MM.1S (cell line): ENCODE measurements at regions not wholly inside any gene's neighbourhood (a gene's known extent, or its start where the extent isn't known, plus 50 kb on each side); places are given as distances from the start of the nearest gene placed in this dataset.

Experiments
- DNase-seq: peaks from one replicate; pipeline ENCODE4 v3.0.0-alpha.2; 2015
- H2AFZ ChIP-seq: fragments of 300-600 bp; sonication (generic); 2 replicates; pipeline ENCODE4 v1.6.0; 2016; ENCODE audit warnings: antibody characterized with exemption, low read length
- H3F3A ChIP-seq: fragments of 300-600 bp; sonication (generic); 2 replicates; pipeline ENCODE4 v1.6.1; 2016; ENCODE audit warnings: mild to moderate bottlenecking, antibody characterized with exemption, low read length, moderate library complexity, mixed read lengths; ENCODE audit not compliant: insufficient read depth
- H3K27ac ChIP-seq: fragments of 300-600 bp; sonication (generic); 2 replicates; pipeline ENCODE4 v1.5.1; 2016; ENCODE audit warnings: mild to moderate bottlenecking, low read length
- H3K27me3 ChIP-seq: fragments of 300-600 bp; sonication (generic); replicated peaks from 2 replicates; pipeline ENCODE4 v1.6.0; 2016; ENCODE audit warnings: low read length; ENCODE audit not compliant: insufficient read depth
- H3K36me3 ChIP-seq: fragments of 300-600 bp; sonication (generic); replicated peaks from 2 replicates; pipeline ENCODE4 v1.6.1; 2016; ENCODE audit warnings: mild to moderate bottlenecking, low read length, mixed read lengths; ENCODE audit not compliant: insufficient read depth
- H3K4me1 ChIP-seq: fragments of 300-600 bp; sonication (generic); 2 replicates; pipeline ENCODE4 v1.6.1; 2016; ENCODE audit warnings: low read length, mixed read lengths
- H3K4me2 ChIP-seq: fragments of 300-600 bp; sonication (generic); 2 replicates; pipeline ENCODE4 v1.6.0; 2016; ENCODE audit warnings: low read depth, low read length
- H3K4me3 ChIP-seq: fragments of 300-600 bp; sonication (generic); 2 replicates; pipeline ENCODE4 v1.5.1; 2016; ENCODE audit warnings: low read length, mixed read lengths
- H3K79me2 ChIP-seq: fragments of 300-600 bp; sonication (generic); 2 replicates; pipeline ENCODE4 v1.6.1; 2016; ENCODE audit warnings: mixed run types, low read length, mixed read lengths
- H3K9ac ChIP-seq: fragments of 300-600 bp; sonication (generic); 2 replicates; pipeline ENCODE4 v1.6.1; 2016; ENCODE audit warnings: low read length, mixed read lengths
- H3K9me2 ChIP-seq: fragments of 300-600 bp; sonication (generic); replicated peaks from 2 replicates; pipeline ENCODE4 v1.6.1; 2016; ENCODE audit warnings: mild to moderate bottlenecking, low read length, mixed read lengths; ENCODE audit not compliant: insufficient read depth
- H3K9me3 ChIP-seq: fragments of 300-600 bp; sonication (generic); replicated peaks from 2 replicates; pipeline ENCODE4 v1.6.1; 2016; ENCODE audit warnings: mild to moderate bottlenecking, low read length, mixed read lengths; ENCODE audit not compliant: insufficient read depth
- H4K20me1 ChIP-seq: fragments of 300-600 bp; sonication (generic); 2 replicates; pipeline ENCODE4 v1.6.1; 2016; ENCODE audit warnings: mild to moderate bottlenecking, low read length, moderate library complexity, mixed read lengths; ENCODE audit not compliant: insufficient read depth
- EZH2 ChIP-seq: fragments of 300-600 bp; sonication (generic); optimal IDR thresholded peaks from 2 replicates; pipeline ENCODE3; 2017; ENCODE audit warnings: low read depth, mild to moderate bottlenecking, antibody characterized with exemption, low read length, mixed read lengths
- EZH2phosphoT487 ChIP-seq: fragments of 300-600 bp; sonication (generic); IDR thresholded peaks from 2 replicates; pipeline ENCODE4 v1.6.1; 2018; ENCODE audit warnings: antibody characterized with exemption, low read length
- TF ChIP-seq, protein P1 (sequence below): fragments of 300-600 bp; sonication (generic); IDR thresholded peaks from 2 replicates; pipeline ENCODE4 v1.5.1; 2016; ENCODE audit warnings: antibody characterized with exemption, low read length, mixed read lengths

DNA sequence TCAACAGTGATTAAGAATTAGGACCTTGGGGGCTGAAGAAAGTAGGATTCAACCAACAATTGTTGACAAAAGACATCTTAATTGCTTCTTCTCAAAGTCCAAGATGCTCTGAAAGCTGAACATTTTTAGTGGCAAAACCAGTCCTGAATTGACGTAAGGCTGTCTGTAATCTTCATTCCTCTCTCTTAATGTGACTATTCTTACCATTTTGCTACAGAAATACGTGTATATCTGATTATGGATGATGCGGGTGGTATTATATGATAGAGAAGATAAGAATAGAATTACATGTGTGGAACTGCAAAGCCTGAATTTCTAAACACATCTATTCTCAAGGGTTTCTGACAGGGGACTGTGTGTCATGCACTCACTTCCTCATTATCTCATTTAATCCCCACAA lies 130.3 kb upstream of the SASH1 start:
- no peaks in the 10 kb centered on the region for H3F3A ChIP-seq
- H3K4me3 ChIP-seq, result no peak overlapping the region
- no peak overlapping the region for H3K9ac ChIP-seq
- H4K20me1 ChIP-seq, result no peaks in the 10 kb centered on the region
- peaks cover 43% of the 10 kb centered on the region for H3K27me3 ChIP-seq
- no peak for DNase-seq
- H3K9me3 ChIP-seq, result no peaks in the 10 kb centered on the region
- TF ChIP-seq, protein P1, sequence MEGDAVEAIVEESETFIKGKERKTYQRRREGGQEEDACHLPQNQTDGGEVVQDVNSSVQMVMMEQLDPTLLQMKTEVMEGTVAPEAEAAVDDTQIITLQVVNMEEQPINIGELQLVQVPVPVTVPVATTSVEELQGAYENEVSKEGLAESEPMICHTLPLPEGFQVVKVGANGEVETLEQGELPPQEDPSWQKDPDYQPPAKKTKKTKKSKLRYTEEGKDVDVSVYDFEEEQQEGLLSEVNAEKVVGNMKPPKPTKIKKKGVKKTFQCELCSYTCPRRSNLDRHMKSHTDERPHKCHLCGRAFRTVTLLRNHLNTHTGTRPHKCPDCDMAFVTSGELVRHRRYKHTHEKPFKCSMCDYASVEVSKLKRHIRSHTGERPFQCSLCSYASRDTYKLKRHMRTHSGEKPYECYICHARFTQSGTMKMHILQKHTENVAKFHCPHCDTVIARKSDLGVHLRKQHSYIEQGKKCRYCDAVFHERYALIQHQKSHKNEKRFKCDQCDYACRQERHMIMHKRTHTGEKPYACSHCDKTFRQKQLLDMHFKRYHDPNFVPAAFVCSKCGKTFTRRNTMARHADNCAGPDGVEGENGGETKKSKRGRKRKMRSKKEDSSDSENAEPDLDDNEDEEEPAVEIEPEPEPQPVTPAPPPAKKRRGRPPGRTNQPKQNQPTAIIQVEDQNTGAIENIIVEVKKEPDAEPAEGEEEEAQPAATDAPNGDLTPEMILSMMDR, result no peak
- TF ChIP-seq EZH2 (no peak), EZH2phosphoT487 (no peak)
- H3K4me1 ChIP-seq, result no peaks in the 10 kb centered on the region
- no peaks in the 10 kb centered on the region for H3K36me3 ChIP-seq
- H3K27ac ChIP-seq, result no peak overlapping the region
- no peaks in the 10 kb centered on the region for H3K9me2 ChIP-seq
- H3K79me2 ChIP-seq, result no peaks in the 10 kb centered on the region
- H3K4me2 ChIP-seq, result no peak overlapping the region
- H2AFZ ChIP-seq, result no peak overlapping the region

DNA sequence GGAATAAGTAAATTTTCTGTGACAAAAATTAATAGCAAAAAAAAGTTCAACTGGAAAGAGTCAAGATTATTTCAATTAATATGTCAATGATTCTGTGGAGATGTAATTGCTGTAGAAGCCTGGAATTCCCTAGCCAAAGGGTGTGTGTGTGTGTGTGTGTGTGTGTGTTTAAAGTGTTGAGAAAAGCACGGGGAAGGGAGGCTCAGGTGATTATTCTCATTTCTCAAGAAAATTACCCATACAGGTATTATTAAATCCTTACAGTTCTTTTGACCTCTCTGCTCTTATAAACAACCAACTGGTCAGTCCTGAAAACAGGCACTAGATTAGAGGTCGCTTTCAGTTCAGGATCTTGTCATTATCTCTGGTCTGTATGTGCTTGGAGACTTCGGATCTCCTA lies 129.3 kb upstream of the SASH1 start:
- Histone ChIP-seq H3F3A (no peaks in the 10 kb centered on the region), H3K27me3 (peaks cover 34% of the 10 kb centered on the region), H2AFZ (no peak overlapping the region), H3K4me2 (no peak overlapping the region), H4K20me1 (no peaks in the 10 kb centered on the region), H3K4me3 (no peak overlapping the region), H3K27ac (no peak overlapping the region), H3K9ac (no peak overlapping the region), H3K79me2 (no peaks in the 10 kb centered on the region), H3K9me2 (no peaks in the 10 kb centered on the region), H3K4me1 (no peaks in the 10 kb centered on the region), H3K9me3 (no peaks in the 10 kb centered on the region), H3K36me3 (no peaks in the 10 kb centered on the region)
- TF ChIP-seq EZH2phosphoT487 (no peak), EZH2 (no peak)
- TF ChIP-seq, protein P1, result no peak
- DNase-seq, result no peak

DNA sequence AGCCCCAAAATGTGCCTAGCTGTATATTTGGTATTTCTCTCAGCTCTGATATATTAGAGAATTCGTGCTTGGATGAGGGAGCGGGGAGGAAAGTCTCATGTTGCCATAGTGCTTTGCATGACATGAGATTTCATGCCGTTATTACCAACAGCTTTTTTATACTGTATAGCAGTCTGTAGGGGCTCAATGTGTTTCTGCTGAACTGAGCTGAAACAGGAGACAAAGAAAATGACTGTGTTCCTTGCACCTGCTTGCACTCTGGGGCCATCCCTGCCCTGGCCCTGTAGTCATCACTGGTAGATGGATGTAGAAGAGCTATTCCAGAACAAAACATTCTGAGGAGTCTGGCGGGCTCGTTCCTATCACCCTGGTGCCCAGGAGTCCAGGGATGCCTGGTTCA lies 128.0 kb upstream of the SASH1 start:
- H3K4me3 ChIP-seq, result no peak overlapping the region
- H3K36me3 ChIP-seq, result no peaks in the 10 kb centered on the region
- no peak overlapping the region for H3K9ac ChIP-seq
- no peak for DNase-seq
- H3K9me3 ChIP-seq, result no peaks in the 10 kb centered on the region
- no peaks in the 10 kb centered on the region for H3K79me2 ChIP-seq
- no peaks in the 10 kb centered on the region for H4K20me1 ChIP-seq
- TF ChIP-seq EZH2 (no peak), EZH2phosphoT487 (no peak)
- TF ChIP-seq, protein P1, result no peak
- no peaks in the 10 kb centered on the region for H3K4me1 ChIP-seq
- no peak overlapping the region for H3K4me2 ChIP-seq
- no peak overlapping the region for H3K27ac ChIP-seq
- H3K27me3 ChIP-seq, result peaks cover 21% of the 10 kb centered on the region
- H2AFZ ChIP-seq, result no peak overlapping the region
- H3K9me2 ChIP-seq, result no peaks in the 10 kb centered on the region
- H3F3A ChIP-seq, result no peaks in the 10 kb centered on the region
